K562 (cell line): ENCODE measurements at regions not wholly inside any gene's neighbourhood (a gene's known extent, or its start where the extent isn't known, plus 50 kb on each side); places are given as distances from the start of the nearest gene placed in this dataset.

Source experiments
- ATAC-seq: fragments of 200-7000 bp; cut with Tn5 transposase; 3 replicates; pipeline ENCODE4 v1.9.1; 2020; ENCODE audit warnings: moderate library complexity
- BruUV-seq: library from RNA; stranded (reverse); fragments of 400-500 nt; replicated peaks from 2 replicates; lab custom pipeline; 2021; lab: Mats Ljungman, UMichigan
- CTCF ChIA-PET: fragments of 300-600 bp; formaldehyde crosslinking; extraction: SDS; loops from one replicate; lab custom pipeline; 2021; ENCODE audit warnings: low intra/inter-chr PET ratio; lab: Yijun Ruan, JAX
- POLR2A ChIA-PET: fragments of 300-600, 350-650 bp; sonication (Branson Sonifier 250); formaldehyde crosslinking; extraction: SDS; loops from one replicate; lab custom pipeline; 2021; ENCODE audit warnings: antibody characterized with exemption, inconsistent platforms; lab: Yijun Ruan, JAX
- DNase-seq, 4 experiments: peaks; one replicate each; pipeline versions ENCODE4 v3.0.0 to v3.0.0-alpha.2; 2011 to 2018; ENCODE audit warnings: low spot score in 3 of 4, mixed read lengths in 3 of 4; ENCODE audit errors: extremely low read depth in 1 of 4
- FAIRE-seq: peaks from 2 replicates; lab custom pipeline; 2011; peaks lifted over from hg19 to GRCh38; lab: Jason Lieb, UNC
- H2AFZ ChIP-seq: 2 replicates; pipeline ENCODE4 v1.6.0; 2011; ENCODE audit warnings: low read depth, low read length, control low read depth, inconsistent platforms
- H3K27ac ChIP-seq: fragments of 200-600 bp; 3 replicates; pipeline ENCODE4 v1.8.0; 2011; ENCODE audit warnings: low read depth, mild to moderate bottlenecking, control low read depth, inconsistent platforms, low read length, moderate library complexity, mixed read lengths; ENCODE audit errors: extremely low read depth
- H3K27me3 ChIP-seq, 2 experiments: fragments of 300-600 bp in 1 of 2; 2 replicates in 1 of 2; 3 replicates in 1 of 2; pipeline versions ENCODE4 v1.6.0 to v1.8.0; 2011; ENCODE audit warnings: inconsistent platforms in 2 of 2, low read length in 2 of 2, mild to moderate bottlenecking in 1 of 2, mixed read lengths in 1 of 2, moderate library complexity in 1 of 2; ENCODE audit not compliant: control insufficient read depth in 2 of 2, insufficient read depth in 2 of 2
- H3K36me3 ChIP-seq: fragments of 300-600 bp; 3 replicates; pipeline ENCODE4 v1.8.0; 2011; ENCODE audit warnings: mild to moderate bottlenecking, low read length, inconsistent platforms; ENCODE audit not compliant: control insufficient read depth, insufficient read depth
- H3K4me1 ChIP-seq, 2 experiments: fragments of 200-600 bp in 1 of 2; replicated peaks in 1 of 2; 2 replicates in 1 of 2; 3 replicates in 1 of 2; pipeline versions ENCODE4 v1.5.1 to v1.8.0; 2011; ENCODE audit warnings: inconsistent platforms in 2 of 2, low read length in 2 of 2, mild to moderate bottlenecking in 1 of 2, mixed read lengths in 1 of 2, moderate library complexity in 1 of 2; ENCODE audit not compliant: control insufficient read depth in 2 of 2, insufficient read depth in 2 of 2
- H3K4me2 ChIP-seq: 2 replicates; pipeline ENCODE4 v1.6.1; 2011; ENCODE audit warnings: low read length, control low read depth, inconsistent platforms, mixed read lengths; ENCODE audit not compliant: insufficient read depth
- H3K4me3 ChIP-seq: fragments of 200-600 bp; sonication (generic), shearing (Covaris generic); 2 replicates; pipeline ENCODE4 v1.5.1; 2016; ENCODE audit warnings: control low read depth, inconsistent platforms
- H3K79me2 ChIP-seq: fragments of 200-600 bp; 3 replicates; pipeline ENCODE4 v1.8.0; 2011; ENCODE audit warnings: low read length, inconsistent platforms; ENCODE audit not compliant: control insufficient read depth, insufficient read depth
- H3K9ac ChIP-seq, 2 experiments: 2 replicates each; pipeline versions ENCODE4 v1.6.0 to v1.6.1; 2011; ENCODE audit warnings: low read depth in 2 of 2, low read length in 2 of 2, control low read depth in 1 of 2, inconsistent platforms in 1 of 2, mild to moderate bottlenecking in 1 of 2, mixed read lengths in 1 of 2; ENCODE audit not compliant: insufficient read depth in 1 of 2
- H3K9me1 ChIP-seq: one replicate; pipeline ENCODE4 v1.6.0; 2011; ENCODE audit warnings: inconsistent platforms, mild to moderate bottlenecking, low read length, moderate library complexity; ENCODE audit not compliant: control insufficient read depth, insufficient read depth
- H3K9me3 ChIP-seq: replicated peaks from 2 replicates; pipeline ENCODE4 v1.5.1; 2011; ENCODE audit warnings: low read depth, low read length, inconsistent platforms; ENCODE audit not compliant: control insufficient read depth, insufficient read depth
- H4K20me1 ChIP-seq: replicated peaks from 2 replicates; pipeline ENCODE4 v1.6.1; 2011; ENCODE audit warnings: low read length, inconsistent platforms, mixed read lengths; ENCODE audit not compliant: control insufficient read depth, insufficient read depth
- CHD2 ChIP-seq: IDR thresholded peaks from 2 replicates; pipeline ENCODE4 v1.6.1; 2011; ENCODE audit warnings: low read depth, low read length
- ETV1 ChIP-seq: fragments of 450-650 bp; conservative IDR thresholded peaks from 2 replicates; pipeline ENCODE4 v1.6.1; 2016; ENCODE audit warnings: missing genetic modification characterization, control low read depth, low read depth, missing compliant biosample characterization
- FIP1L1 ChIP-seq: fragments of 200-400 bp; formaldehyde crosslinking; IDR thresholded peaks from 2 replicates; pipeline ENCODE4 v1.6.1; 2018; ENCODE audit warnings: mild to moderate bottlenecking, low read depth, low read length; ENCODE audit not compliant: poor library complexity, severe bottlenecking
- FOXP1 ChIP-seq: sonication (generic); formaldehyde crosslinking; IDR thresholded peaks from 2 replicates; pipeline ENCODE4 v1.8.0; 2022; ENCODE audit warnings: mild to moderate bottlenecking, missing genetic modification reagents
- FUS ChIP-seq: fragments of 200-400 bp; formaldehyde crosslinking; optimal IDR thresholded peaks from 2 replicates; pipeline ENCODE3; 2017; ENCODE audit warnings: low read depth, low read length
- KLF1 ChIP-seq: fragments of 450-650 bp; IDR thresholded peaks from 2 replicates; pipeline ENCODE4 v1.6.1; 2016; ENCODE audit warnings: missing genetic modification characterization, missing compliant biosample characterization
- YY1 ChIP-seq, 3 experiments: IDR thresholded peaks; 2 replicates each; pipeline ENCODE4 v1.6.1; 2011; ENCODE audit warnings: low read length in 2 of 3, mild to moderate bottlenecking in 2 of 3, moderate library complexity in 2 of 3, borderline replicate concordance in 1 of 3, control low read depth in 1 of 3, low read depth in 1 of 3; ENCODE audit not compliant: insufficient read depth in 3 of 3, insufficient replicate concordance in 2 of 3, control insufficient read depth in 1 of 3, insufficient read length in 1 of 3; ENCODE audit errors: extremely low read depth in 1 of 3
- ZBTB43 ChIP-seq: sonication (generic); formaldehyde crosslinking; IDR thresholded peaks from 2 replicates; pipeline ENCODE4 v1.8.0; 2023; ENCODE audit warnings: mild to moderate bottlenecking, missing genetic modification reagents
- ZBTB5 ChIP-seq: fragments of 450-650 bp; IDR thresholded peaks from 2 replicates; pipeline ENCODE4 v1.6.1; 2017; ENCODE audit warnings: antibody characterized with exemption
- ZHX1 ChIP-seq: fragments of 150-350 bp; conservative IDR thresholded peaks from 2 replicates; pipeline ENCODE4 v1.6.1; 2014; ENCODE audit warnings: low read length
- ZNF586 ChIP-seq: fragments of 450-650 bp; formaldehyde crosslinking; conservative IDR thresholded peaks from 2 replicates; pipeline ENCODE4 v1.4.0; 2020; ENCODE audit warnings: mild to moderate bottlenecking, moderate library complexity
- ZNF79 ChIP-seq: fragments of 250-450 bp; sonication (Bioruptor Pico); IDR thresholded peaks from 2 replicates; pipeline ENCODE4 v1.4.0; 2020; ENCODE audit warnings: low read depth, mild to moderate bottlenecking, moderate library complexity
- WGBS: fragments of 100-300 bp; shearing (Covaris generic); methylation state at CpG from one replicate; pipeline ENCODE4 v1.1.6; 2016; ENCODE audit warnings: low coverage, mixed read lengths; ENCODE audit not compliant: insufficient coverage; ENCODE audit errors: missing lambda C conversion rate; 5-methylcytosine and 5-hydroxymethylcytosine counted together
- in situ Hi-C: fragments of 300-500 bp; cut with MboI; formaldehyde crosslinking; loops from 4 replicates; pipeline ENCODE4 v1.15.0; 2018; ENCODE audit warnings: inconsistent platforms, mixed read lengths
- intact Hi-C: fragments of 100-400 bp; cut with micrococcal nuclease; formaldehyde crosslinking; loops from 2 replicates; pipeline ENCODE4 v1.14.2; 2022

GRCh38 chr4:18444206-18444605 lies 422.7 kb upstream of the LCORL start:
- ATAC-seq (no peak), DNase-seq (no peak), FAIRE-seq (no peak)
- Histone ChIP-seq H3K9ac (no peak overlapping the region), H3K27me3 (no peaks in the 10 kb centered on the region), H3K4me3 (no peak overlapping the region), H3K27ac (no peak overlapping the region), H3K36me3 (no peaks in the 10 kb centered on the region), H2AFZ (no peak overlapping the region), H4K20me1 (no peaks in the 10 kb centered on the region), H3K4me2 (no peak overlapping the region), H3K9me1 (no peaks in the 10 kb centered on the region), H3K79me2 (no peaks in the 10 kb centered on the region), H3K4me1 (no peaks in the 10 kb centered on the region), H3K9me3 (no peaks in the 10 kb centered on the region)
- BruUV-seq, result no TSS peak
- in situ Hi-C loops (no loop called here), intact Hi-C loops (no loop called here)
- ChIA-PET POLR2A (no interaction called here), CTCF (no interaction called here)
- no peak for TF ChIP-seq ETV1 (tag)
- TF ChIP-seq FUS, result no peak
- TF ChIP-seq FOXP1, result no peak
- no peak for TF ChIP-seq CHD2
- TF ChIP-seq YY1 (IDR thresholded peaks at IDR 0.05; ENCODE audit: borderline replicate concordance in 1 of 3, control insufficient read depth in 1 of 3, extremely low read depth in 1 of 3, insufficient read depth in 3 of 3, insufficient read length in 1 of 3, insufficient replicate concordance in 2 of 3, low read depth in 1 of 3, low read length in 2 of 3), result no peak
- TF ChIP-seq FIP1L1, result no peak
- TF ChIP-seq ZNF586, result no peak
- TF ChIP-seq ZHX1, result no peak
- TF ChIP-seq ZBTB43, result no peak
- no peak for TF ChIP-seq ZBTB5
- no peak for TF ChIP-seq KLF1 (tag)
- TF ChIP-seq ZNF79, result no peak
- 0% methylated on average over 3 of the region's 3 CpGs for WGBS
